ENCODE measurements at regions not wholly inside any gene's neighbourhood (a gene's known extent, or its start where the extent isn't known, plus 50 kb on each side); places are given as distances from the start of the nearest gene placed in this dataset.
"Not testable (repeated sequence)": the region's sequence is repeated elsewhere in the genome, so short reads cannot be mapped to it uniquely, and the experiment has no call there.

DNA sequence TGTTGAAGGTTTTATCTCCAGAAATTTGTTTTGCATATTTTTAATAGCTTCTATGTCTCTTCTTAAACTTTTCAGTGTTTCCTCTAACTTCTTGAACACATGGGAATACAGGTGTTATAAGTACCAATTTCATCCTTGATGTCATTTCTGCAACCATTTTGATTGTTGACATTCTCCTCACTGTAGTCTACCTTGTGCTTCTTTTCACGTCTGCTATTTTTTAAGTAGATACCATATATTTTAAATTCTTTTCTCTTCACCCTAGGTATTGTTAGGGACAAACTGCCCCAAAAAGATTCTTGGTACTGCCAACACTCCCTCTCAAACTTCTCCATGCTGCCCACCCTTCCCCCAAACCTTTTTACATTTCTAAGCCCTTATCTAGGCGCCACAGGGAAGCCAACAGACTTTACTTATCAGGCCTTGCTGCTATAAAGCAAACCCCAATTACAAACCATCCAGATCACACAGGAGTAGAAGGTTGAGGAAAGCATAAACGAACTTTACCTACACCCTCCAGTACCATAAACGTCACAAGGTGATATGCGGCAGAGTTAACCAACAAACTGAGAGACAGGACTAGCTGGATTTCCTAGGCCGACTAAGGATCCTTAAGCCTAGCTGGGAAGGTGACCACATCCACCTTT, 1165.3 kb downstream of the TAF11L14 start:
- no peak for DNase-seq (ENCODE audit: low read depth)
- Histone ChIP-seq H3K4me3 (ENCODE audit: low read depth, low read length) (no peak overlapping the region), H3K36me3 (ENCODE audit: control insufficient read depth, insufficient read depth, low read length) (no peaks in the 10 kb centered on the region), H3K27me3 (ENCODE audit: control insufficient read depth, insufficient read depth, low read length) (no peaks in the 10 kb centered on the region)
- no peak for TF ChIP-seq CTCF (IDR thresholded peaks at IDR 0.05; ENCODE audit: insufficient read depth, low read length, poor library complexity, severe bottlenecking)

- Histone ChIP-seq H3K36me3 (ENCODE audit: control insufficient read depth, insufficient read depth, low read length) (no peaks in the 10 kb centered on the region), H3K27me3 (ENCODE audit: control insufficient read depth, insufficient read depth, low read length) (no peaks in the 10 kb centered on the region), H3K4me3 (ENCODE audit: low read depth, low read length) (no peak overlapping the region)
- no peak for TF ChIP-seq CTCF (IDR thresholded peaks at IDR 0.05; ENCODE audit: insufficient read depth, low read length, poor library complexity, severe bottlenecking)
- DNase-seq (ENCODE audit: low read depth), result no peak
Observed at GRCh38 chr5:18800293-18801025, 1166.2 kb downstream of the TAF11L14 start.

- DNase-seq (ENCODE audit: low read depth); H3K27me3 ChIP-seq (ENCODE audit: control insufficient read depth, insufficient read depth, low read length); H3K4me3 ChIP-seq (ENCODE audit: low read depth, low read length); H3K36me3 ChIP-seq (ENCODE audit: control insufficient read depth, insufficient read depth, low read length): not testable (repeated sequence)
Observed at GRCh38 chr5:18801413-18801812, 1167.2 kb downstream of the TAF11L14 start.

DNA sequence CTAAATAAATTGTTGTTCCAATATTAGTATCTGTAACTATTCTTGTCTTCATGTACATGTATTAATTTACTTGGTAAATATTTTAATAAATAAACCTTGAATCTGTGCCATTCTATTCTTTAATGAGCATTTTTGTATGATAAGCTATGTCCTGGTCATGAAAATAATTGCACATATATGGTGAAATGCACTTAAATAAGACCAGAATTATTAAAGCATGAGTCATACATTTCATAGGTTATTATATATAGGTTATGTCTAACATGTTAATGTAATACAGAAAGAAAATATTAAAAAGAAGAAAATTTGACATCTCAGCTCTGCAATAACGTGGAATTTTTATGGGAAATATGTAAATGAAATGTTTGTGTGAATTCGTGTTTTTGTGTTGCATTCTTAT, 1168.1 kb downstream of the TAF11L14 start:
- H3K36me3 ChIP-seq (ENCODE audit: control insufficient read depth, insufficient read depth, low read length), result no peaks in the 10 kb centered on the region
- no peak for DNase-seq (ENCODE audit: low read depth)
- H3K27me3 ChIP-seq (ENCODE audit: control insufficient read depth, insufficient read depth, low read length), result no peaks in the 10 kb centered on the region
- H3K4me3 ChIP-seq (ENCODE audit: low read depth, low read length), result no peak overlapping the region
- TF ChIP-seq CTCF (IDR thresholded peaks at IDR 0.05; ENCODE audit: insufficient read depth, low read length, poor library complexity, severe bottlenecking), result no peak

GRCh38 chr5:18805376-18805775, 1171.1 kb downstream of the TAF11L14 start:
- no peaks in the 10 kb centered on the region for H3K36me3 ChIP-seq (ENCODE audit: control insufficient read depth, insufficient read depth, low read length)
- TF ChIP-seq CTCF (IDR thresholded peaks at IDR 0.05; ENCODE audit: insufficient read depth, low read length, poor library complexity, severe bottlenecking), result no peak
- no peaks in the 10 kb centered on the region for H3K27me3 ChIP-seq (ENCODE audit: control insufficient read depth, insufficient read depth, low read length)
- no peak overlapping the region for H3K4me3 ChIP-seq (ENCODE audit: low read depth, low read length)
- DNase-seq (ENCODE audit: low read depth), result no peak

- no peak for TF ChIP-seq CTCF (IDR thresholded peaks at IDR 0.05; ENCODE audit: insufficient read depth, low read length, poor library complexity, severe bottlenecking)
- no peak for DNase-seq (ENCODE audit: low read depth)
- Histone ChIP-seq H3K27me3 (ENCODE audit: control insufficient read depth, insufficient read depth, low read length) (no peaks in the 10 kb centered on the region), H3K4me3 (ENCODE audit: low read depth, low read length) (no peak overlapping the region), H3K36me3 (ENCODE audit: control insufficient read depth, insufficient read depth, low read length) (no peaks in the 10 kb centered on the region)
Observed at GRCh38 chr5:18807256-18808149, 1173.2 kb downstream of the TAF11L14 start.

Data from kidney epithelial cell (primary cell).